ENCODE measurements at regions not wholly inside any gene's neighbourhood (a gene's known extent, or its start where the extent isn't known, plus 50 kb on each side); places are given as distances from the start of the nearest gene placed in this dataset.

- no peak for TF ChIP-seq CTCF (IDR thresholded peaks at IDR 0.05; ENCODE audit: insufficient read depth, low read length, poor library complexity, severe bottlenecking)
- no peak for TF ChIP-seq EZH2phosphoT487 (conservative IDR thresholded peaks at IDR 0.05; ENCODE audit: low read length)
Observed at GRCh38 chr20:16916165-16916564, 168.0 kb downstream of the OTOR start.

Data from SU-DHL-6 (cell line).